NCI-H2171 treated with DMSO at 0.1 percent for 48 hours (cell line): ENCODE measurements at regions not wholly inside any gene's neighbourhood (a gene's known extent, or its start where the extent isn't known, plus 50 kb on each side); places are given as distances from the start of the nearest gene placed in this dataset.
A peak's percentile ranks its signal among the peaks of the same experiment; 100 is the strongest.

Source experiments
- DNase-seq: peaks from one replicate; lab custom pipeline; 2025; lab: John Stamatoyannopoulos, UW

GRCh38 chr16:85256190-85256739, 144.0 kb upstream of the CIBAR2 start:
- DNase-seq, result no peak

DNA sequence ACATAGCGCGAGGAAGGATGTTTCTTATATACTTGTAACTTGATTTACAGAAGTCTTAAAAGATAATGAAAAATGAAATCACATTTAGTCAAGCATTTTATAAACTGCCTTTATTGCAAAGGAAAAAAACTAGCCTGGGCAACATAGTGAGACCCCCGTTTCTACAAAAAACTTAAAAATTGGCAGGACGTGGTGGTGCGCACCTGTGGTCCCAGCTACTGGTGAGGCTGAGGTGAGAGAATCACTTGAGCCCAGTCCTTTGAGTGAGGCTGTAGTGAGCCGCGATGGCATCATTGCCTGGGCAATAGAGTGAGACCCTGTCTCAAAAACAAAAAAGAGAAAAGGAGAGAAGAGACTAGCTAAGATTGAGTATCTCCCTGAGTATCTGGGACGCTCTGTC, 145.2 kb upstream of the CIBAR2 start:
- no peak for DNase-seq

DNA sequence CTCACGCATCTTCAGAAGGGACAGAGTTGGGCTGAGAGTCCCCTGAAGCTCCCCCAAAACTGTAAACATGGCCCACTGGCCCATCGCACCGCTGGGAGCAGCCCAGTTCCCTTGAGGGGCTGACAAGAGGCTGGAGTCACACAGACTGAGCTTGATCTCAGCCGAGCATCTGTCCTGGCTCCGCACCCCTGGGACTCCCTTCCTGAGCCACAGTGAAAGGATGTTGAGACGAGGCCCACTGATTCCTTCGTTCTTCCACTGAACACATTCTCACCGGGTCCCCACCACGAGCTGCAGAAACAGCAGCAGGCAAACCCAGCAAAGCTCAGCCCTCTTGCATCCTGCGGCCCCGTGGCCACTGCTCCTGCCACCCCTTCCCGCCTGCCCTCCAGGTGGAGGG, 145.9 kb upstream of the CIBAR2 start:
- DNase-seq, result peak; percentile 82

- DNase-seq, result peak; percentile 83
Observed at GRCh38 chr16:85258629-85259028, 146.4 kb upstream of the CIBAR2 start.

- peak; percentile 84 for DNase-seq
Observed at GRCh38 chr16:85259115-85259831, 147.0 kb upstream of the CIBAR2 start.

DNA sequence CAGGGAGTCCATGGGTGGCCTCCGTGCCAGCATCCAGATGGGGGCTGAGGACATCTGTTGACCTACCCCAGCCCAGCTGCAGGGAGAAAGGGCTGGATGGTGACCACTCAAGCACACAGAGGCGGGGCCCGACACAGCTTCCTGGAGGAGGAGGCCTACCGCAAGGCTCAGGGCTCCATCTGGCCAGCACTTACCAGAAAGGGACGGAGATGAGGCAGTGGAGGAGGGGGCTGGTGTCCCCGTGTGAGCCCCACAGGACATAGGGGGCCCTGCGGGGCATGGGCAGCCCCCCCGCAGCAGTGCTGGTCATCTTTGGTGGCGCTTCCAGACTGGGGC, 147.5 kb upstream of the CIBAR2 start:
- DNase-seq, result peak; percentile 75

- DNase-seq, result no peak
Observed at GRCh38 chr16:85261204-85261603, 148.9 kb upstream of the CIBAR2 start.

GRCh38 chr16:85261657-85262557, 149.6 kb upstream of the CIBAR2 start:
- DNase-seq, result no peak

DNA sequence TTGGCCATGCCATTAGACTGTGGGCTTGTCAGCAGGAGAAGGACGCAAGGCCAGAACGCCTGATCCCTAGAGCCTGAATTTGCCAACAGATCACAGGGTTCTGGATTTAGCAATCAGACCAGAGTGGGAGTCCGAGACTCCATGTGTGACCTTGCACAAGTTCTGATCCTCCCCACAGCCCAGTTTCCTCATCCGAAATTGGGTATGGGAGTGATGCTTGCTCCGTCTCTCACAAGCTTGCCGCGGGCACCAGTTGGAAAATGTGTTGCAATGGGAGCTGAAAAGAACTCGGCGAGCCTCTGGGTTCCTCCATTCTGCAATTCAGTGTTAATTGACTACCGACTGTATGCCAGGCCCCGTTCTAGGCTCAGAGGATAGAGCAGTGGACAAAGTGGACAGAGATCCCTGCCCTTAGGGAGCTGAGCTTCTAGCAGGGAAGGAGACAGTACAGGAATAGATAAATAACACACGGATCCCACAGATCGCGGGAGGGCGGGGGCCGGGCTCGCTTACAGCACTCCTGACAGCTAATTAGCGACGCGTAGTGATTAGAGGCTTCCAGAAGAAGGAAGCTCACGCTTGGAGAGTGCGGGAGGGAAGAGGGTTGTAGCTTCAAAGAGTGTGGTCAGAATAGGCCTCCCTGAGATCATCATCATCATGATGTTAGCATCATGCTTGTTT, 150.4 kb upstream of the CIBAR2 start:
- no peak for DNase-seq

DNA sequence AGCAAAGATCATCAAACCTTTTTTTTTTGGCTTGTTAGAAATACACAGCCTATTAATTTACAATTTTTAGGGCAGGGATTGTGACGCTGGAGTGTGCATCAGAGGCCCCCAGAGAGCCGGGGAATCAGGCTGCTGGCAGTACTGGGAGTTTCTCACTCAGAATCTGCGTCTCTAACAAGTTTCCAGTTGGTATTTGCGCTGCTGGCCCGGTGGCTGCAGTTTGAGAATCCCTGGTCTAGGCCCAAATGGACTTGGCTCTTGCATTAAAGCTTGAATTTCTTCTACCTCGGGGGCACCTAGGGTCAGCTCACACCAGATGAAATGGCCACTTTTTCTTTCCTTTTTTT, 150.9 kb upstream of the CIBAR2 start:
- DNase-seq, result no peak

DNA sequence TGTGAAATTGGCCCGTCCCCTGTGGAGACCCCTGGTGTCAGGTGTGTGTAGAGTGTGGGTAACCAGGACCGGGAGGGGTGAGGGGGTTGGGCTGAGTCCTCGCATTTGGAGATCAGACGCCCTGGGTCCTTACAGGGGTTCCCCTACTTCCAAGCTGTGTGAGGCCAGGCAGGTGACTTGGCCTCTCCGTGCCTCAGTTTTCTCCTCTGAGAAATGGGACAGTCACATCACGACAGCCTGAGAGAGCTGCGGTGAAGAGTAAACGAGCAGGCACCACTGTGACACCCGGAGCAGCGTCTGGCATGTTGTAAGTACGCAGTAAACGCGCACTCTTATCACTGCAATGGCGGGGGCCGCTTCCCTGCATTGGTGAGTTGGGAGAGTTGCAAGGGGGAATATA, 152.5 kb upstream of the CIBAR2 start:
- no peak for DNase-seq

- DNase-seq, result no peak
Observed at GRCh38 chr16:85265161-85265784, 153.0 kb upstream of the CIBAR2 start.

DNA sequence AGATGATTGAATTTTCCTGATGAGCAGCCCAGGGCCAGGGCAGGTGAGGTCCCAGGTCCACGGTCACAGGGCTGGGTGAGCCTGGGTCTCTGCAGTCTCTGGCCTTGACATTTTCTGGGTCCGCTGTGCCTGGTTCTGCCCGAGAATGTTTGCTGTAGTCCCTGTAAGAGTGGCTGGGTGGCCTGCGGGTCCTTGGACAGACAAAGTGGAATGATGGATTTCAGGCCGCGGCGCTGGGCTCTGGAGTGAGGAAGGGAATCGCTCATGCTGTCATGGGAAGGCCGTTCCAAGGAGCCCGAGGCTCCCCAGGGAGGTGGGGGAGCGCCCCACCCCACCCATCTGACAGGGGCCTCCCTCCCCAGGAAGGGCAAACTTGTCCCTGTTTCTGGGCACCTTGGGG, 153.5 kb upstream of the CIBAR2 start:
- no peak for DNase-seq

- DNase-seq, result no peak
Observed at GRCh38 chr16:85266857-85267256, 154.6 kb upstream of the CIBAR2 start.

GRCh38 chr16:85267414-85267945, 155.2 kb upstream of the CIBAR2 start:
- DNase-seq, result no peak

- no peak for DNase-seq
Observed at GRCh38 chr16:85269165-85269564, 156.9 kb upstream of the CIBAR2 start.

DNA sequence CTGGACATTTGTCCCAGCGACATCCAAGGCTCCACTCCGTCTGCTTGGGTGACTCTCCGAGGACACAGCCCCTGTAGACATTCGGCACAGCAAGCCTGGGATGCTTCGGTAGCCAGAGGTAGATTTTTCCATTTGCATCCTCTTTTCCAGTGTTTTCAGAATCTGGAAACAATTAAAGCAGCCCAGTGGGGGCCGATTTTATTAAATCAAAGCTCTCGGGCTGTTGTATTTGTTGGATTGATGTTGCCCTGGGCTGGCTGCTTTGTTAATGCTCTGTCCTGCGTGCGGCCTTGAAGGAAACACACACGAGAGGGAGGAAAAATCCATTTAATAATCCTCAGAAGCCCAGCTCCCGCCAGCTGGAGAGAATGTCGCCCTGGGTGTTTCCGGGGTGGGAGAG, 158.1 kb upstream of the CIBAR2 start:
- no peak for DNase-seq

GRCh38 chr16:85271198-85271597, 158.9 kb upstream of the CIBAR2 start:
- DNase-seq, result no peak

DNA sequence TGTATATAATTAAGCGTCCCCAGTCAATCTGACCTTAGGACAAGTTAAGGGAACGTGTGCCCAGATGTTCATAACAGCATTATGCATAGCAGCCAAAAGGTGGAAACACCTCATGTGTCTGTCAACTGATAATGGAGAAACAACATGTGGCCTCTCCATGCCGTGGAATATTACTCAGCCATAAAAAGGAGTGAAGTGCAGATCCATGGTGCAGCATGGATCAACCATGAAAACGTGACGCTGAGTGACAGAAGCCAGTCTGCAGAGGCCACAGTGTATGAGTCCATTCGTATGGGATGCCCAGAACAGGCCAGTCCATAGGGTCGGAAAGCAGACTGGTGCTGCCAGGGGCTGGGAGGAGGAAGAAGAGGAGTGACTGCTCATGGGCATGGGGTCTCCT, 161.0 kb upstream of the CIBAR2 start:
- no peak for DNase-seq

GRCh38 chr16:85274501-85274900, 162.2 kb upstream of the CIBAR2 start:
- no peak for DNase-seq

GRCh38 chr16:85274924-85275323, 162.7 kb upstream of the CIBAR2 start:
- DNase-seq, result peak; percentile 87
